ENCODE measurements at regions not wholly inside any gene's neighbourhood (a gene's known extent, or its start where the extent isn't known, plus 50 kb on each side); places are given as distances from the start of the nearest gene placed in this dataset.

- no peak for TF ChIP-seq CTCF (IDR thresholded peaks at IDR 0.05 in 4 of 5, conservative IDR thresholded peaks at IDR 0.05 in 1 of 5)
- TF ChIP-seq POLR2A (IDR thresholded peaks at IDR 0.05), result no peak
These were observed 325.2 kb downstream of the OSR1 start for GRCh38 chr2:19033240-19033639.
